GM23338 (cell line): ENCODE measurements at regions not wholly inside any gene's neighbourhood (a gene's known extent, or its start where the extent isn't known, plus 50 kb on each side); places are given as distances from the start of the nearest gene placed in this dataset.

Experiments used
- ATAC-seq: fragments of 200-7000 bp; cut with Tn5 transposase; 3 replicates; pipeline ENCODE4 v1.9.1; 2020
- DNase-seq: peaks from one replicate; pipeline ENCODE4 v3.0.0-alpha.2; 2015; ENCODE audit warnings: low spot score
- H2AFZ ChIP-seq: fragments of 200-600 bp; sonication (generic); 2 replicates; pipeline ENCODE4 v1.8.0; 2016; ENCODE audit warnings: antibody characterized with exemption, mild to moderate bottlenecking, moderate library complexity
- H3F3A ChIP-seq: fragments of 200-600 bp; sonication (generic); replicated peaks from 2 replicates; pipeline ENCODE4 v1.8.0; 2017; ENCODE audit warnings: antibody characterized with exemption, mixed run types, low read depth
- H3K27ac ChIP-seq: fragments of 200-600 bp; sonication (generic); 2 replicates; pipeline ENCODE4 v1.6.1; 2016; ENCODE audit warnings: low read depth
- H3K27me3 ChIP-seq: fragments of 200-600 bp; sonication (generic); 2 replicates; pipeline ENCODE4 v1.8.0; 2016; ENCODE audit warnings: mild to moderate bottlenecking, mixed run types, moderate library complexity; ENCODE audit not compliant: insufficient read depth
- H3K36me3 ChIP-seq: fragments of 200-600 bp; sonication (generic); 2 replicates; pipeline ENCODE4 v1.8.0; 2016; ENCODE audit warnings: mild to moderate bottlenecking; ENCODE audit not compliant: insufficient read depth
- H3K4me1 ChIP-seq: fragments of 200-600 bp; sonication (generic); 2 replicates; pipeline ENCODE4 v1.8.0; 2016; ENCODE audit warnings: mild to moderate bottlenecking, moderate library complexity; ENCODE audit not compliant: insufficient read depth
- H3K4me2 ChIP-seq: fragments of 200-600 bp; sonication (generic); 2 replicates; pipeline ENCODE4 v1.7.1; 2017; ENCODE audit warnings: mixed run types
- H3K4me3 ChIP-seq: fragments of 200-600 bp; sonication (generic); 2 replicates; pipeline ENCODE4 v1.6.1; 2016; ENCODE audit warnings: mixed run types
- H3K79me2 ChIP-seq: fragments of 200-600 bp; sonication (generic); replicated peaks from 2 replicates; pipeline ENCODE4 v1.8.0; 2017; ENCODE audit warnings: mild to moderate bottlenecking; ENCODE audit not compliant: insufficient read depth
- H3K9me2 ChIP-seq: fragments of 200-600 bp; sonication (generic); 2 replicates; pipeline ENCODE4 v1.8.0; 2017; ENCODE audit not compliant: insufficient read depth
- H4K20me1 ChIP-seq: fragments of 200-600 bp; sonication (generic); replicated peaks from 2 replicates; pipeline ENCODE4 v1.8.0; 2017; ENCODE audit warnings: mild to moderate bottlenecking; ENCODE audit not compliant: insufficient read depth
- H3K27ac Mint-ChIP-seq: 2 replicates; pipeline ENCODE4 v1.8.0; 2020; ENCODE audit warnings: inconsistent platforms, mild to moderate bottlenecking, moderate library complexity, mixed read lengths
- H3K27me3 Mint-ChIP-seq: 3 replicates; pipeline ENCODE4 v1.8.0; 2022; ENCODE audit warnings: low read depth, mild to moderate bottlenecking, moderate library complexity, mixed read lengths, inconsistent platforms; ENCODE audit not compliant: insufficient read depth, poor library complexity
- H3K36me3 Mint-ChIP-seq: 3 replicates; pipeline ENCODE4 v1.8.0; 2021; ENCODE audit warnings: low read depth, mild to moderate bottlenecking, inconsistent platforms, moderate library complexity, mixed read lengths
- H3K4me1 Mint-ChIP-seq: 3 replicates; pipeline ENCODE4 v1.8.0; 2020; ENCODE audit warnings: mild to moderate bottlenecking, inconsistent platforms, mixed read lengths
- H3K4me3 Mint-ChIP-seq: 3 replicates; pipeline ENCODE4 v1.8.0; 2021; ENCODE audit warnings: moderate library complexity, mild to moderate bottlenecking, inconsistent platforms, mixed read lengths
- H3K9me3 Mint-ChIP-seq: 3 replicates; pipeline ENCODE4 v1.8.0; 2020; ENCODE audit warnings: moderate library complexity, mild to moderate bottlenecking, inconsistent platforms, mixed read lengths
- CREB1 ChIP-seq: fragments of 250-450 bp; sonication (Bioruptor Pico); IDR thresholded peaks from 2 replicates; pipeline ENCODE4 v1.5.0; 2020; ENCODE audit warnings: low read depth, mild to moderate bottlenecking, moderate library complexity
- EZH2 ChIP-seq: fragments of 200-600 bp; sonication (generic); IDR thresholded peaks from one replicate; pipeline ENCODE4 v1.8.0; 2017; ENCODE audit warnings: antibody characterized with exemption, mild to moderate bottlenecking, low read depth; ENCODE audit not compliant: unreplicated experiment
- JUNB ChIP-seq: IDR thresholded peaks from one replicate; pipeline ENCODE4 v1.6.1; 2016; ENCODE audit warnings: antibody characterized with exemption; ENCODE audit not compliant: unreplicated experiment
- POLR2AphosphoS5 ChIP-seq: IDR thresholded peaks from 2 replicates; pipeline ENCODE4 v1.6.1; 2016; ENCODE audit warnings: antibody characterized with exemption, low read depth
- REST ChIP-seq: IDR thresholded peaks from one replicate; pipeline ENCODE4 v1.6.1; 2018; ENCODE audit warnings: antibody characterized with exemption; ENCODE audit not compliant: unreplicated experiment
- STAT1 ChIP-seq: IDR thresholded peaks from one replicate; pipeline ENCODE4 v1.6.1; 2016; ENCODE audit warnings: antibody characterized with exemption; ENCODE audit not compliant: unreplicated experiment
- ZNF114 ChIP-seq: fragments of 250-450 bp; sonication (Bioruptor Pico); IDR thresholded peaks from 2 replicates; pipeline ENCODE4 v1.5.0; 2020; ENCODE audit warnings: mild to moderate bottlenecking, moderate library complexity
- ZNF331 ChIP-seq: fragments of 250-450 bp; sonication (Bioruptor Pico); IDR thresholded peaks from 2 replicates; pipeline ENCODE4 v1.5.0; 2020; ENCODE audit warnings: low read depth, mild to moderate bottlenecking, moderate library complexity
- TF ChIP-seq, protein P1 (sequence below), 2 experiments: fragments of 200-600 bp in 1 of 2; sonication (generic) in 1 of 2; conservative IDR thresholded peaks; 2 replicates each; pipeline versions ENCODE4 v1.5.1 to v1.6.1; 2016 to 2017; ENCODE audit warnings: antibody characterized with exemption in 2 of 2, low read depth in 2 of 2, mild to moderate bottlenecking in 2 of 2, moderate library complexity in 1 of 2
- TF ChIP-seq, protein P2 (sequence below): fragments of 250-450 bp; sonication (Bioruptor Pico); IDR thresholded peaks from 2 replicates; pipeline ENCODE4 v1.5.0; 2020; ENCODE audit warnings: mild to moderate bottlenecking, moderate library complexity

GRCh38 chr3:86648087-86648486 lies 342.9 kb downstream of the VGLL3 start (continued):
- TF ChIP-seq REST (no peak), CREB1 (CRISPR knock-in tag) (no peak), EZH2 (no peak), JUNB (no peak)
- TF ChIP-seq, protein P1, sequence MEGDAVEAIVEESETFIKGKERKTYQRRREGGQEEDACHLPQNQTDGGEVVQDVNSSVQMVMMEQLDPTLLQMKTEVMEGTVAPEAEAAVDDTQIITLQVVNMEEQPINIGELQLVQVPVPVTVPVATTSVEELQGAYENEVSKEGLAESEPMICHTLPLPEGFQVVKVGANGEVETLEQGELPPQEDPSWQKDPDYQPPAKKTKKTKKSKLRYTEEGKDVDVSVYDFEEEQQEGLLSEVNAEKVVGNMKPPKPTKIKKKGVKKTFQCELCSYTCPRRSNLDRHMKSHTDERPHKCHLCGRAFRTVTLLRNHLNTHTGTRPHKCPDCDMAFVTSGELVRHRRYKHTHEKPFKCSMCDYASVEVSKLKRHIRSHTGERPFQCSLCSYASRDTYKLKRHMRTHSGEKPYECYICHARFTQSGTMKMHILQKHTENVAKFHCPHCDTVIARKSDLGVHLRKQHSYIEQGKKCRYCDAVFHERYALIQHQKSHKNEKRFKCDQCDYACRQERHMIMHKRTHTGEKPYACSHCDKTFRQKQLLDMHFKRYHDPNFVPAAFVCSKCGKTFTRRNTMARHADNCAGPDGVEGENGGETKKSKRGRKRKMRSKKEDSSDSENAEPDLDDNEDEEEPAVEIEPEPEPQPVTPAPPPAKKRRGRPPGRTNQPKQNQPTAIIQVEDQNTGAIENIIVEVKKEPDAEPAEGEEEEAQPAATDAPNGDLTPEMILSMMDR (conservative IDR thresholded peaks at IDR 0.05; ENCODE audit: low read depth in 2 of 2) = no peak

DNA sequence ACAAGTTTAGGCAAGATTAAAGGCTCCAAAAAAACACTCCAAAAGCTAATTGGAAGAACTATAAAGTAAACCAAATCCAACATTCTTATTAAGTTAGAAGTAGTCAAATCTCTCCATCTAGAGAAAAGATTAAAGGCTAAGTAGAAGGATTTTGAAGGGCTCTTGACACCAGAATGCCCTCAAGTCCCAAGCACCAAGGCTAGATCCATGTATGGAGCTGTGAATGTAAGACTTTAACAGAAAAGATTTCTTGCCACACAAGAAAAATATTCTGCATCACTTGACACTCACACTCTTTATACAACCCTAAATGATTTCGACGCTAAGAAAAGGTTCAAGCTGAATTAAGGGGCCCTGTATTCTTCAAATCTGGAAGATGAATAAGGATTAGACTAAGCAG lies 345.2 kb downstream of the VGLL3 start:
- Mint-ChIP-seq H3K27me3 (no peaks in the 10 kb centered on the region), H3K9me3 (no peaks in the 10 kb centered on the region), H3K27ac (no peak overlapping the region), H3K36me3 (no peaks in the 10 kb centered on the region), H3K4me1 (no peaks in the 10 kb centered on the region), H3K4me3 (no peak overlapping the region)
- Histone ChIP-seq H3K4me3 (no peak overlapping the region), H3K27me3 (no peaks in the 10 kb centered on the region), H3K79me2 (no peaks in the 10 kb centered on the region), H3K36me3 (no peaks in the 10 kb centered on the region), H3K4me2 (no peak overlapping the region), H3K9me2 (0 out of 2 replicates have a peak, but pooled peaks cover 3% of the 10 kb centered on the region), H4K20me1 (no peaks in the 10 kb centered on the region), H3K27ac (no peak overlapping the region), H3K4me1 (no peaks in the 10 kb centered on the region), H2AFZ (no peak overlapping the region), H3F3A (no peaks in the 10 kb centered on the region)
- DNase-seq = no peak
- ATAC-seq = no peak
- TF ChIP-seq STAT1 = no peak
- no peak for TF ChIP-seq ZNF331 (CRISPR knock-in tag)
- TF ChIP-seq POLR2AphosphoS5 = no peak
- TF ChIP-seq REST = no peak
- no peak for TF ChIP-seq CREB1 (CRISPR knock-in tag)
- TF ChIP-seq JUNB = no peak
- TF ChIP-seq, protein P2, sequence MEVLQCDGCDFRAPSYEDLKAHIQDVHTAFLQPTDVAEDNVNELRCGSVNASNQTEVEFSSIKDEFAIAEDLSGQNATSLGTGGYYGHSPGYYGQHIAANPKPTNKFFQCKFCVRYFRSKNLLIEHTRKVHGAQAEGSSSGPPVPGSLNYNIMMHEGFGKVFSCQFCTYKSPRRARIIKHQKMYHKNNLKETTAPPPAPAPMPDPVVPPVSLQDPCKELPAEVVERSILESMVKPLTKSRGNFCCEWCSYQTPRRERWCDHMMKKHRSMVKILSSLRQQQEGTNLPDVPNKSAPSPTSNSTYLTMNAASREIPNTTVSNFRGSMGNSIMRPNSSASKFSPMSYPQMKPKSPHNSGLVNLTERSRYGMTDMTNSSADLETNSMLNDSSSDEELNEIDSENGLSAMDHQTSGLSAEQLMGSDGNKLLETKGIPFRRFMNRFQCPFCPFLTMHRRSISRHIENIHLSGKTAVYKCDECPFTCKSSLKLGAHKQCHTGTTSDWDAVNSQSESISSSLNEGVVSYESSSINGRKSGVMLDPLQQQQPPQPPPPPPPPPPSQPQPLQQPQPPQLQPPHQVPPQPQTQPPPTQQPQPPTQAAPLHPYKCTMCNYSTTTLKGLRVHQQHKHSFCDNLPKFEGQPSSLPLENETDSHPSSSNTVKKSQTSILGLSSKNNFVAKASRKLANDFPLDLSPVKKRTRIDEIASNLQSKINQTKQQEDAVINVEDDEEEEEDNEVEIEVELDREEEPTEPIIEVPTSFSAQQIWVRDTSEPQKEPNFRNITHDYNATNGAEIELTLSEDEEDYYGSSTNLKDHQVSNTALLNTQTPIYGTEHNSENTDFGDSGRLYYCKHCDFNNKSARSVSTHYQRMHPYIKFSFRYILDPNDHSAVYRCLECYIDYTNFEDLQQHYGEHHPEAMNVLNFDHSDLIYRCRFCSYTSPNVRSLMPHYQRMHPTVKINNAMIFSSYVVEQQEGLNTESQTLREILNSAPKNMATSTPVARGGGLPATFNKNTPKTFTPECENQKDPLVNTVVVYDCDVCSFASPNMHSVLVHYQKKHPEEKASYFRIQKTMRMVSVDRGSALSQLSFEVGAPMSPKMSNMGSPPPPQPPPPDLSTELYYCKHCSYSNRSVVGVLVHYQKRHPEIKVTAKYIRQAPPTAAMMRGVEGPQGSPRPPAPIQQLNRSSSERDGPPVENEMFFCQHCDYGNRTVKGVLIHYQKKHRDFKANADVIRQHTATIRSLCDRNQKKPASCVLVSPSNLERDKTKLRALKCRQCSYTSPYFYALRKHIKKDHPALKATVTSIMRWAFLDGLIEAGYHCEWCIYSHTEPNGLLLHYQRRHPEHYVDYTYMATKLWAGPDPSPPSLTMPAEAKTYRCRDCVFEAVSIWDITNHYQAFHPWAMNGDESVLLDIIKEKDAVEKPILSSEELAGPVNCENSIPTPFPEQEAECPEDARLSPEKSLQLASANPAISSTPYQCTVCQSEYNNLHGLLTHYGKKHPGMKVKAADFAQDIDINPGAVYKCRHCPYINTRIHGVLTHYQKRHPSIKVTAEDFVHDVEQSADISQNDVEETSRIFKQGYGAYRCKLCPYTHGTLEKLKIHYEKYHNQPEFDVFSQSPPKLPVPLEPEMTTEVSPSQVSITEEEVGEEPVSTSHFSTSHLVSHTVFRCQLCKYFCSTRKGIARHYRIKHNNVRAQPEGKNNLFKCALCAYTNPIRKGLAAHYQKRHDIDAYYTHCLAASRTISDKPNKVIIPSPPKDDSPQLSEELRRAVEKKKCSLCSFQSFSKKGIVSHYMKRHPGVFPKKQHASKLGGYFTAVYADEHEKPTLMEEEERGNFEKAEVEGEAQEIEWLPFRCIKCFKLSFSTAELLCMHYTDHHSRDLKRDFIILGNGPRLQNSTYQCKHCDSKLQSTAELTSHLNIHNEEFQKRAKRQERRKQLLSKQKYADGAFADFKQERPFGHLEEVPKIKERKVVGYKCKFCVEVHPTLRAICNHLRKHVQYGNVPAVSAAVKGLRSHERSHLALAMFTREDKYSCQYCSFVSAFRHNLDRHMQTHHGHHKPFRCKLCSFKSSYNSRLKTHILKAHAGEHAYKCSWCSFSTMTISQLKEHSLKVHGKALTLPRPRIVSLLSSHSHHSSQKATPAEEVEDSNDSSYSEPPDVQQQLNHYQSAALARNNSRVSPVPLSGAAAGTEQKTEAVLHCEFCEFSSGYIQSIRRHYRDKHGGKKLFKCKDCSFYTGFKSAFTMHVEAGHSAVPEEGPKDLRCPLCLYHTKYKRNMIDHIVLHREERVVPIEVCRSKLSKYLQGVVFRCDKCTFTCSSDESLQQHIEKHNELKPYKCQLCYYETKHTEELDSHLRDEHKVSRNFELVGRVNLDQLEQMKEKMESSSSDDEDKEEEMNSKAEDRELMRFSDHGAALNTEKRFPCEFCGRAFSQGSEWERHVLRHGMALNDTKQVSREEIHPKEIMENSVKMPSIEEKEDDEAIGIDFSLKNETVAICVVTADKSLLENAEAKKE = no peak
- no peak for TF ChIP-seq EZH2
- TF ChIP-seq ZNF114 (CRISPR knock-in tag) = no peak
